Nephron (organoid): ENCODE measurements at regions not wholly inside any gene's neighbourhood (a gene's known extent, or its start where the extent isn't known, plus 50 kb on each side); places are given as distances from the start of the nearest gene placed in this dataset.
"Not testable (repeated sequence)": the region's sequence is repeated elsewhere in the genome, so short reads cannot be mapped to it uniquely, and the experiment has no call there.

Experiments
- H3K27ac Mint-ChIP-seq, 3 experiments: 2 replicates each; pipeline ENCODE4 v1.8.0; 2020; ENCODE audit warnings: mixed read lengths in 3 of 3, mild to moderate bottlenecking in 2 of 3, moderate library complexity in 1 of 3
- H3K27me3 Mint-ChIP-seq: 2 replicates; pipeline ENCODE4 v1.8.0; 2021; ENCODE audit warnings: low read depth, mild to moderate bottlenecking, moderate library complexity, mixed read lengths
- H3K36me3 Mint-ChIP-seq: 2 replicates; pipeline ENCODE4 v1.8.0; 2020; ENCODE audit warnings: low read depth, mixed read lengths
- H3K4me1 Mint-ChIP-seq: 2 replicates; pipeline ENCODE4 v1.8.0; 2020; ENCODE audit warnings: mixed read lengths
- H3K4me3 Mint-ChIP-seq, 3 experiments: 2 replicates each; pipeline ENCODE4 v1.8.0; 2020; ENCODE audit warnings: mild to moderate bottlenecking in 3 of 3, mixed read lengths in 3 of 3, moderate library complexity in 2 of 3
- H3K9me3 Mint-ChIP-seq: 2 replicates; pipeline ENCODE4 v1.8.0; 2020; ENCODE audit warnings: mixed read lengths
- CTCF ChIP-seq, 3 experiments: fragments of 200-600 bp; sonication (generic); IDR thresholded peaks; one replicate each; pipeline ENCODE4 v1.5.0; 2021; ENCODE audit warnings: antibody characterized with exemption in 3 of 3; ENCODE audit not compliant: unreplicated experiment in 3 of 3

GRCh38 chr11:36738292-36738861 lies 140.3 kb upstream of the RAG2 start:
- TF ChIP-seq CTCF (IDR thresholded peaks at IDR 0.05; ENCODE audit: unreplicated experiment in 3 of 3) = no peak
- peaks cover 28% of the 10 kb centered on the region for H3K9me3 Mint-ChIP-seq

GRCh38 chr11:36736103-36736502 lies 138.1 kb upstream of the RAG2 start:
- TF ChIP-seq CTCF (IDR thresholded peaks at IDR 0.05; ENCODE audit: unreplicated experiment in 3 of 3) = no peak
- Mint-ChIP-seq H3K36me3 (no peaks in the 10 kb centered on the region), H3K4me3 (no peak overlapping the region), H3K27me3 (no peaks in the 10 kb centered on the region), H3K9me3 (peaks cover 34% of the 10 kb centered on the region), H3K27ac (no peak overlapping the region), H3K4me1 (no peaks in the 10 kb centered on the region)

More at GRCh38 chr11:36738292-36738861, 140.3 kb upstream of the RAG2 start:
- Mint-ChIP-seq H3K4me1 (no peaks in the 10 kb centered on the region), H3K27ac (no peak overlapping the region), H3K36me3 (no peaks in the 10 kb centered on the region), H3K27me3 (no peaks in the 10 kb centered on the region), H3K4me3 (no peak overlapping the region)

- not testable (repeated sequence) for H3K4me1 Mint-ChIP-seq, H3K27ac Mint-ChIP-seq, H3K4me3 Mint-ChIP-seq, H3K36me3 Mint-ChIP-seq, H3K27me3 Mint-ChIP-seq
- peaks cover 34% of the 10 kb centered on the region for H3K9me3 Mint-ChIP-seq
Observed at GRCh38 chr11:36733721-36734120, 135.7 kb upstream of the RAG2 start.

GRCh38 chr11:36730761-36731160 lies 132.7 kb upstream of the RAG2 start:
- Mint-ChIP-seq H3K27ac (no peak overlapping the region), H3K9me3 (peaks cover 17% of the 10 kb centered on the region), H3K36me3 (no peaks in the 10 kb centered on the region), H3K4me3 (no peak overlapping the region), H3K4me1 (no peaks in the 10 kb centered on the region), H3K27me3 (no peaks in the 10 kb centered on the region)
- TF ChIP-seq CTCF (IDR thresholded peaks at IDR 0.05; ENCODE audit: unreplicated experiment in 3 of 3) = no peak

- Mint-ChIP-seq H3K4me1 (no peaks in the 10 kb centered on the region), H3K9me3 (peaks cover 9% of the 10 kb centered on the region), H3K36me3 (no peaks in the 10 kb centered on the region), H3K4me3 (no peak overlapping the region), H3K27me3 (no peaks in the 10 kb centered on the region), H3K27ac (no peak overlapping the region)
- no peak for TF ChIP-seq CTCF (IDR thresholded peaks at IDR 0.05; ENCODE audit: unreplicated experiment in 3 of 3)
Observed at GRCh38 chr11:36729825-36730224, 131.8 kb upstream of the RAG2 start.

- H3K27me3 Mint-ChIP-seq = no peaks in the 10 kb centered on the region
- H3K9me3 Mint-ChIP-seq = peaks cover under 1% of the 10 kb centered on the region
- H3K4me3 Mint-ChIP-seq = no peak overlapping the region
- no peak overlapping the region for H3K27ac Mint-ChIP-seq
- H3K4me1 Mint-ChIP-seq = no peaks in the 10 kb centered on the region
- TF ChIP-seq CTCF (IDR thresholded peaks at IDR 0.05; ENCODE audit: unreplicated experiment in 3 of 3) = no peak
- no peaks in the 10 kb centered on the region for H3K36me3 Mint-ChIP-seq
Observed at GRCh38 chr11:36726420-36726819, 128.4 kb upstream of the RAG2 start.
